K562 (cell line): ENCODE measurements at regions not wholly inside any gene's neighbourhood (a gene's known extent, or its start where the extent isn't known, plus 50 kb on each side); places are given as distances from the start of the nearest gene placed in this dataset.

Experiments
- CXXC5 ChIP-seq: fragments of 250-450 bp; sonication (Bioruptor Pico); IDR thresholded peaks from 2 replicates; pipeline ENCODE4 v1.8.0; 2022; ENCODE audit warnings: inconsistent platforms, mild to moderate bottlenecking, moderate library complexity
- DACH1 ChIP-seq: fragments of 450-650 bp; IDR thresholded peaks from 2 replicates; pipeline ENCODE4 v1.6.1; 2018; ENCODE audit not compliant: partially characterized antibody
- EGR1 ChIP-seq: fragments of 450-650 bp; conservative IDR thresholded peaks from 2 replicates; pipeline ENCODE4 v1.6.1; 2017; ENCODE audit warnings: mild to moderate bottlenecking
- ESRRA ChIP-seq: fragments of 450-650 bp; IDR thresholded peaks from 2 replicates; pipeline ENCODE4 v1.6.1; 2014; ENCODE audit warnings: low read depth, mild to moderate bottlenecking, moderate library complexity, borderline replicate concordance
- EZH2 ChIP-seq: IDR thresholded peaks from 2 replicates; pipeline ENCODE4 v1.6.1; 2012; ENCODE audit warnings: low read depth, mild to moderate bottlenecking, inconsistent platforms, low read length, borderline replicate concordance
- JUND ChIP-seq, 2 experiments: IDR thresholded peaks; 2 replicates in 1 of 2; 3 replicates in 1 of 2; pipeline ENCODE4 v1.6.1; 2011; ENCODE audit warnings: borderline replicate concordance in 2 of 2, low read depth in 2 of 2, low read length in 2 of 2, improper control_type of control experiment in 1 of 2, missing biosample characterization in 1 of 2, missing genetic modification characterization in 1 of 2, missing genetic modification reagents in 1 of 2
- MAFK ChIP-seq: IDR thresholded peaks from 2 replicates; pipeline ENCODE4 v1.6.1; 2011; ENCODE audit warnings: low read length, improper control_type of control experiment
- NFIX ChIP-seq: fragments of 250-450 bp; sonication (Bioruptor Pico); IDR thresholded peaks from 2 replicates; pipeline ENCODE4 v1.4.0; 2020; ENCODE audit warnings: low read depth, mild to moderate bottlenecking, moderate library complexity
- SETDB1 ChIP-seq: IDR thresholded peaks from one replicate; pipeline ENCODE4 v1.6.1; 2012; ENCODE audit warnings: low read length, control low read depth, inconsistent platforms
- SRSF1 ChIP-seq: fragments of 200-400 bp; formaldehyde crosslinking; IDR thresholded peaks from 2 replicates; pipeline ENCODE4 v1.6.1; 2017; ENCODE audit warnings: mild to moderate bottlenecking, low read depth, low read length, moderate library complexity
- SUPT5H ChIP-seq: fragments of 450-650 bp; IDR thresholded peaks from 2 replicates; pipeline ENCODE4 v1.6.1; 2016
- TAF15 ChIP-seq: fragments of 200-400 bp; formaldehyde crosslinking; IDR thresholded peaks from 2 replicates; pipeline ENCODE4 v1.6.1; 2017; ENCODE audit warnings: mild to moderate bottlenecking, low read depth, low read length, moderate library complexity
- ZNF217 ChIP-seq: sonication (generic); formaldehyde crosslinking; IDR thresholded peaks from 2 replicates; pipeline ENCODE4 v1.8.0; 2022; ENCODE audit warnings: mild to moderate bottlenecking, missing genetic modification reagents
- TF ChIP-seq, protein P1 (sequence below): IDR thresholded peaks from 2 replicates; pipeline ENCODE4 v1.6.1; 2012; ENCODE audit warnings: low read depth, low read length, improper control_type of control experiment, borderline replicate concordance
- TF ChIP-seq, protein P2 (sequence below): sonication (generic); formaldehyde crosslinking; IDR thresholded peaks from 2 replicates; pipeline ENCODE4 v1.8.0; 2022; ENCODE audit warnings: mild to moderate bottlenecking, missing genetic modification reagents, borderline replicate concordance
- TF ChIP-seq, protein P3 (sequence below), 2 experiments: IDR thresholded peaks; 2 replicates each; pipeline ENCODE4 v1.6.1; 2011; ENCODE audit warnings: borderline replicate concordance in 1 of 2, control low read depth in 1 of 2, low read depth in 1 of 2, low read length in 1 of 2, mild to moderate bottlenecking in 1 of 2, mixed read lengths in 1 of 2, moderate library complexity in 1 of 2; ENCODE audit not compliant: insufficient read depth in 1 of 2, insufficient read length in 1 of 2, poor library complexity in 1 of 2, severe bottlenecking in 1 of 2; ENCODE audit errors: extremely low read depth in 1 of 2
- TF ChIP-seq, protein P4 (sequence below): fragments of 450-650 bp; formaldehyde crosslinking; IDR thresholded peaks from 2 replicates; pipeline ENCODE4 v1.4.0; 2020; ENCODE audit warnings: mild to moderate bottlenecking, moderate library complexity
- TF ChIP-seq, protein P5 (sequence below): sonication (generic); formaldehyde crosslinking; IDR thresholded peaks from 2 replicates; pipeline ENCODE4 v1.9.0; 2022; ENCODE audit warnings: mild to moderate bottlenecking, missing genetic modification reagents

DNA sequence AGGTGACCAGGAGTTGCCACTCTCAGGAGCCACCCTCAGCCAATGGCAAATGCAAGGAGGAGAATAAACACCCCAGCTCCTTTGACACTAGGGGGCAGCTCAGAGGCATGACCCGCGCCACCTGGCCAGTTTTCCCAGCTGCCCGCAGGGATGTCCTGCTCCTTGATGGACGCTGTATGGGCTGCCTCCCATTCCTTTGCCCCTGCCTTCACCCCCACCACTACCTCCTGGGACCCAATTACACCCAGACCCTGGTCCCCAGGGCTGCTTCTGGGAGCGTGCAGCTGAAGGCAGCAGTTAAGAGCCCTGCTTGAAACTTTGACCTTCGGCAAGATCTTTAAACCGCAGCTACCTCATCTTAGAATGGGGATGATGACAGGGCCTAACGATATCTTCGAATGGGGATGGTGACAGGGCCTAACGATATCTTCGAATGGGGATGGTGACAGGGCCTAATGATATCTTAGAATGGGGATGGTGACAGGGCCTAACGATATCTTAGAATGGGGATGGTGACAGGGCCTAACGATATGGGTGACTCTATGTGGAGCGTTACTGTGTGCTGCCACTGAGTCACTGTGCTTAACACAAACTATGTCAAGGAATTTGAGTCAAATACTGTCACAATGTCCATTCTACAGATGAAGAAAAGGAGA lies 163.0 kb upstream of the KAZN start (continued):
- TF ChIP-seq NFIX (CRISPR knock-in tag), result no peak
- TF ChIP-seq TAF15, result no peak
- no peak for TF ChIP-seq SUPT5H
- TF ChIP-seq JUND (IDR thresholded peaks at IDR 0.05; ENCODE audit: borderline replicate concordance, low read depth, low read length), result peak; percentile 82
- peak; percentile 76; the same call in 1 of the 3 replicates for TF ChIP-seq JUND (tag; IDR thresholded peaks at IDR 0.05; ENCODE audit: borderline replicate concordance, low read depth, low read length)
- TF ChIP-seq EGR1, result no peak
- TF ChIP-seq CXXC5 (CRISPR knock-in tag), result peak; percentile 73
- TF ChIP-seq, protein P1, sequence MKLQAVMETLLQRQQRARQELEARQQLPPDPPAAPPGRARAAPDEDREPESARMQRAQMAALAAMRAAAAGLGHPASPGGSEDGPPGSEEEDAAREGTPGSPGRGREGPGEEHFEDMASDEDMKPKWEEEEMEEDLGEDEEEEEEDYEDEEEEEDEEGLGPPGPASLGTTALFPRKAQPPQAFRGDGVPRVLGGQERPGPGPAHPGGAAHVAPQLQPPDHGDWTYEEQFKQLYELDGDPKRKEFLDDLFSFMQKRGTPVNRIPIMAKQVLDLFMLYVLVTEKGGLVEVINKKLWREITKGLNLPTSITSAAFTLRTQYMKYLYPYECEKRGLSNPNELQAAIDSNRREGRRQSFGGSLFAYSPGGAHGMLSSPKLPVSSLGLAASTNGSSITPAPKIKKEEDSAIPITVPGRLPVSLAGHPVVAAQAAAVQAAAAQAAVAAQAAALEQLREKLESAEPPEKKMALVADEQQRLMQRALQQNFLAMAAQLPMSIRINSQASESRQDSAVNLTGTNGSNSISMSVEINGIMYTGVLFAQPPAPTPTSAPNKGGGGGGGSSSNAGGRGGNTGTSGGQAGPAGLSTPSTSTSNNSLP, result peak; percentile 83
- peak; percentile 92 for TF ChIP-seq ESRRA
- TF ChIP-seq, protein P2, sequence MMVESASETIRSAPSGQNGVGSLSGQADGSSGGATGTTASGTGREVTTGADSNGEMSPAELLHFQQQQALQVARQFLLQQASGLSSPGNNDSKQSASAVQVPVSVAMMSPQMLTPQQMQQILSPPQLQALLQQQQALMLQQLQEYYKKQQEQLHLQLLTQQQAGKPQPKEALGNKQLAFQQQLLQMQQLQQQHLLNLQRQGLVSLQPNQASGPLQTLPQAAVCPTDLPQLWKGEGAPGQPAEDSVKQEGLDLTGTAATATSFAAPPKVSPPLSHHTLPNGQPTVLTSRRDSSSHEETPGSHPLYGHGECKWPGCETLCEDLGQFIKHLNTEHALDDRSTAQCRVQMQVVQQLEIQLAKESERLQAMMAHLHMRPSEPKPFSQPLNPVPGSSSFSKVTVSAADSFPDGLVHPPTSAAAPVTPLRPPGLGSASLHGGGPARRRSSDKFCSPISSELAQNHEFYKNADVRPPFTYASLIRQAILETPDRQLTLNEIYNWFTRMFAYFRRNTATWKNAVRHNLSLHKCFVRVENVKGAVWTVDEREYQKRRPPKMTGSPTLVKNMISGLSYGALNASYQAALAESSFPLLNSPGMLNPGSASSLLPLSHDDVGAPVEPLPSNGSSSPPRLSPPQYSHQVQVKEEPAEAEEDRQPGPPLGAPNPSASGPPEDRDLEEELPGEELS (CRISPR knock-in tag), result no peak
- TF ChIP-seq, protein P3, sequence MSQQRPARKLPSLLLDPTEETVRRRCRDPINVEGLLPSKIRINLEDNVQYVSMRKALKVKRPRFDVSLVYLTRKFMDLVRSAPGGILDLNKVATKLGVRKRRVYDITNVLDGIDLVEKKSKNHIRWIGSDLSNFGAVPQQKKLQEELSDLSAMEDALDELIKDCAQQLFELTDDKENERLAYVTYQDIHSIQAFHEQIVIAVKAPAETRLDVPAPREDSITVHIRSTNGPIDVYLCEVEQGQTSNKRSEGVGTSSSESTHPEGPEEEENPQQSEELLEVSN (IDR thresholded peaks at IDR 0.05; ENCODE audit: borderline replicate concordance in 1 of 2, extremely low read depth in 1 of 2, insufficient read depth in 1 of 2, insufficient read length in 1 of 2, low read depth in 1 of 2, low read length in 1 of 2, poor library complexity in 1 of 2, severe bottlenecking in 1 of 2), result peak in 1 of 2 experiments; percentile 20
- TF ChIP-seq, protein P4, sequence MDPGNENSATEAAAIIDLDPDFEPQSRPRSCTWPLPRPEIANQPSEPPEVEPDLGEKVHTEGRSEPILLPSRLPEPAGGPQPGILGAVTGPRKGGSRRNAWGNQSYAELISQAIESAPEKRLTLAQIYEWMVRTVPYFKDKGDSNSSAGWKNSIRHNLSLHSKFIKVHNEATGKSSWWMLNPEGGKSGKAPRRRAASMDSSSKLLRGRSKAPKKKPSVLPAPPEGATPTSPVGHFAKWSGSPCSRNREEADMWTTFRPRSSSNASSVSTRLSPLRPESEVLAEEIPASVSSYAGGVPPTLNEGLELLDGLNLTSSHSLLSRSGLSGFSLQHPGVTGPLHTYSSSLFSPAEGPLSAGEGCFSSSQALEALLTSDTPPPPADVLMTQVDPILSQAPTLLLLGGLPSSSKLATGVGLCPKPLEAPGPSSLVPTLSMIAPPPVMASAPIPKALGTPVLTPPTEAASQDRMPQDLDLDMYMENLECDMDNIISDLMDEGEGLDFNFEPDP, result no peak
- TF ChIP-seq, protein P5, sequence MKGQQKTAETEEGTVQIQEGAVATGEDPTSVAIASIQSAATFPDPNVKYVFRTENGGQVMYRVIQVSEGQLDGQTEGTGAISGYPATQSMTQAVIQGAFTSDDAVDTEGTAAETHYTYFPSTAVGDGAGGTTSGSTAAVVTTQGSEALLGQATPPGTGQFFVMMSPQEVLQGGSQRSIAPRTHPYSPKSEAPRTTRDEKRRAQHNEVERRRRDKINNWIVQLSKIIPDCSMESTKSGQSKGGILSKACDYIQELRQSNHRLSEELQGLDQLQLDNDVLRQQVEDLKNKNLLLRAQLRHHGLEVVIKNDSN, result no peak
- TF ChIP-seq SRSF1, result no peak
- no peak for TF ChIP-seq SETDB1
- peak; percentile 51; the same call in 1 of the 2 replicates for TF ChIP-seq MAFK
- no peak for TF ChIP-seq ZNF217
- TF ChIP-seq EZH2, result no peak
- peak; percentile 32 for TF ChIP-seq DACH1
